Kidney glomerular epithelial cell (primary cell): ENCODE measurements at regions not wholly inside any gene's neighbourhood (a gene's known extent, or its start where the extent isn't known, plus 50 kb on each side); places are given as distances from the start of the nearest gene placed in this dataset.

ENCODE experiments used
- DNase-seq: peaks from one replicate; lab custom pipeline; 2025; lab: John Stamatoyannopoulos, UW

- DNase-seq = no peak
Measured at GRCh38 chr7:52482076-52482475, 553.4 kb upstream of the POM121L12 start.

GRCh38 chr7:52481571-52481970, 553.9 kb upstream of the POM121L12 start:
- no peak for DNase-seq

- no peak for DNase-seq
Measured at GRCh38 chr7:52479990-52480389, 555.4 kb upstream of the POM121L12 start.

DNA sequence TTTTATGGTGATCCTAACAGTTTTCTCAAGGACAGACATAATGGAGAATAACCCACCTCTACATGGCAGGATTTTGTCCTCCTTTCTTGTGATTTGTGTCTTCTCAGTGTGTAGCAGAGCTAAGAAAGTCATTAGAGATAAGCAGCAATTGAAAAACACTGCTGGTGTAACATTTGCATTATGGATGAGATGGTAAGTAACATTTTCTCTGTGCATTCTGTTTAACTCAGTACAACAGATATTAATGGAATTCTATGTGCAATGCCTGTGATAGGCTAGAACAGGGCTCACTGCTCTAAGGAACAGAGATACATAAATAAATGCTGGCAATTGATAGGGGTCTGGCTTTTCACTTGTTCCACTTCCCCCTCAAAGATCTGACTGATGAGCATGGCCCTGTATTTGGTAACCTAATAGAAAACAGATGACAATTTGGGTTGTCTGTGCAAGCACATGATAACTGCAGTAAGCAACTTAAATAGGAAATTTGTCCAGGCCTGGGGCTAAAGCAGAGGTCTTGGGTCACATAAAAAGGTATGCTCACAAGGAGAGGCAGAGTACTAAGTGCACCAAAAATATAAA, 560.3 kb upstream of the POM121L12 start:
- no peak for DNase-seq

DNA sequence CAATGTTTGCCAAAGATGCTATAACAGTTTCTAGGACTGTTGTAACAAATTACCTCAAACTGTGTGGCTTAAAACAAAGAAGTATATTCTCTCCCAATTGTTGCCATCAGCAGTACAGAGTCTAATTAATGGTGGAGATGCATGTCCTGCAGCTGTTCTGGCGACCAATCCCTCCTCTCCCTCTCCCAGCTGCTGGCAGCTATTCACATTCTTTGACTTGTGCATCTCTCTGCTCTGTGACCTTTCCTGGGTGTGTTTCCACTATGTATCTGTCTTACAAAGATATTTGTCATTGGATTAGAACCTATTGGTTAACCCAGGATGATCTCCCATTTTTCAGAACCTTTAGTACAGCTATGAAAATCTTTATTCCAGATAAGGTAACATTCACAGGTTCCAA, 561.7 kb upstream of the POM121L12 start:
- no peak for DNase-seq

DNA sequence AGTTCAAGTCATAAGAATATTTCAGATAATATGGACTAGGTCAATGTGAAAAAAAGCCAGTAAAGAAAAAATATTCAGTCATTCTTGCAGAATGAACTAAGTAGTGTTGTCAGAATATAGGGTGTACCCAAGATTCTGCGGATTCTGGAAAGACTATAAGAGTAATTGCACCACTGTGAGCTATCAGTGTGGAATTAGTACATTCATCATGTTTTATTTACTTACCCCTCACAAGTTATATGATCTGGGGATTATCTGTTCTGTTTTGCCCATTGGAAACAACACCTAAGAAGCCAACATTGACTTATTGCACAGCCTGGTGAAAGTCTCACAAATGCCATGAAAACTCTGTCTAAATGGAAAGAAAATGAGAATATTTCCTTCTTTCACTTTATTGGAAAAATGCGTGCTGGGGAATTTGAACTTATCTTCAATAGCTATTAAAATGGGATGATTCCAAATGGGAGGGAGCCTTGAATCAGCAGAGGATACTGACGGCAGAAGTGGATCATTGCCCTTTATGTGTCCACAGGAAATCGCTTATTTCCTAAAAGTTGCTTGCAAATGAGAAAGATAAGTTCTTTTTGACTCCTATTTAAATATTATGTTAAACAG, 563.3 kb upstream of the POM121L12 start:
- DNase-seq = no peak

DNA sequence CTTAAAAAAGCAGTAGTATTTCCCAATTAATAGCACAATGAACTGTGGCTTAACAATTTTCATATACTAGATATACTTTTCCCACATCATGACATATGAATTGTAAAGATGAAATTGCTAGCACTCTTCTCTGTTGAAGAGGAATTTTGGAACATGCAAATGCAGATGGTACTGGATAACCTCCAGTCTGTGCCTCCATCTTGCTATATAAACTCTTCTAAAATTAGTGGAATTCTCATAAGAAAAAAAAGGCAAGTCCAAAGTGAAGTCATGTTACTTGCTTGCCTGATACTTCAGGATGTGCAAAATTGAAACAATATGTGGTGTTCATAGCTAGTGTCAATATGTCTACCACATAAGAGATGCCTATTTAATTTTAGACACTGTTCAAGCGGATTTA, 570.2 kb upstream of the POM121L12 start:
- no peak for DNase-seq

DNA sequence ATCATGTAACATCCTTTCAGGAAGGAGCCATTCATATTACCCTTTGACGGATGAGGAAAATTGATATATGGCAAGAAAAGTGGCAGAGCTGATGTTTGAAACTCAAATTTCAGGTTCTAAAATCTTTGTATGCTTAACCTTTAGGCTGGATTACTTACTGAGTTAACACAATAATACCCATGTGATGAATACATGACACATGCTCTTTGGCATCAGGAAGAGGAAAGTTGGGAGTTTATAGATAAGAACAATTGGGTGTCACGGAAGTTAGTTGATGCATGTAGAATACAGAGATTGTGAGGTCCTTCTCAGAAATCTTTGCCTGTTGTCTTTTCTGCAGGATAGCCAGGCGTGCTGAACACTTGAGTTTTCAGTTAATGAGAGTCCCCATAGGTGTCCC, 572.1 kb upstream of the POM121L12 start:
- DNase-seq = no peak

GRCh38 chr7:52462474-52462873, 573.0 kb upstream of the POM121L12 start:
- no peak for DNase-seq

GRCh38 chr7:52455571-52455970, 579.9 kb upstream of the POM121L12 start:
- no peak for DNase-seq

- DNase-seq = no peak
Measured at GRCh38 chr7:52450816-52451215, 584.6 kb upstream of the POM121L12 start.

- DNase-seq = no peak
Measured at GRCh38 chr7:52447581-52448180, 587.8 kb upstream of the POM121L12 start.

DNA sequence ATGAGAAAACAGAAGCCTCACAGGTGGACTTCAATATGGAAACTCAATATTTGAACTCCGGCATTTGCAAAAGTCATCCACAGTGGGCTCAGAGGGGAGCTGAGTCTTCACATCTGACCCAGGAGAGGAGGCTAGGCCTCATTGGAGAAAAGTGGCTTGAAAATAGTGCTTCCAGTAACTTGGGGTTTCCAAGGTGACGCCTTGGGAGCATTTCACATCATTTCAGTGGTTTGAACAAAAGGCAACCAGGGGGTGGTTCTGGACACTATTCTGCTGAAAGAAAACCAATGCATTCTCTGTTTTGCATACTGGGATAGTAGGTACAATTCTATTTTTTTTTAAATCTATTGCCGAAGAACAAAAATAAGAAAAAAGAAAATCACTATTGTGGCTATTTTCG, 599.2 kb upstream of the POM121L12 start:
- no peak for DNase-seq

DNA sequence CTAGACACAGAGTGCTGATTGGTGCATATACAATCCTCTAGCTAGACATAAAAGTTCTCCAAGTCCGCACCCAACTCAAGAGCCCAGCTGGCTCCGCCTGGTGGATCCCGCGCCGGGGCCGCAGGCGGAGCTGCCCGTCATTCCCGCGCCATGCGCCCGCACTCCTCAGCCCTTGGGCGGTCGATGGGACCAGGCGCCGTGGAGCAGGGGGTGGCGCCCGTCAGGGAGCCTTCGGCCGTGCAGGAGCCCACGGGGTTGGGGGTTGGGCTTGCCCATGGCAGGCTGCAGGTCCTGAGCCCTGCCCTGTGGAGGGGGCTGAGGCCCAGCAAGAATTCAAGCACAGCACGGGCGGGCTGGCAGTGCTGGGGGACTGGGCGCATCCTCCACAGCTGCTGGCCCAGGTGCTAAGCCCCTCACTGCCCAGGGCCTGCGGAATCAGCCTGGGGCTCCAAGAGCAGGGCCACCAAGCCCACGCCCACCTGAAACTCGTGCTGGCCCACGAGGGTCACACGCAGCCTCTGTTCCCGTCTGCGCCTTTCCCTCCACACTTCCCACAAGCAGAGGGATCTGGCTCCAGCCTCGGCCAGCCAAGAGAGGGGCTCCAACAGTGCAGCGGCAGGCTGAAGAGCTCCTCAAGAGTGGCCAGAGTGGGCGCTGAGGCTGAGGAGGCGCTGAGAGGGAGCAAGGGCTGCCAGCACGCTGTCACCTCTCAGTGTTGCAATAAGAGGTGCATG, 604.2 kb upstream of the POM121L12 start:
- DNase-seq = no peak

DNA sequence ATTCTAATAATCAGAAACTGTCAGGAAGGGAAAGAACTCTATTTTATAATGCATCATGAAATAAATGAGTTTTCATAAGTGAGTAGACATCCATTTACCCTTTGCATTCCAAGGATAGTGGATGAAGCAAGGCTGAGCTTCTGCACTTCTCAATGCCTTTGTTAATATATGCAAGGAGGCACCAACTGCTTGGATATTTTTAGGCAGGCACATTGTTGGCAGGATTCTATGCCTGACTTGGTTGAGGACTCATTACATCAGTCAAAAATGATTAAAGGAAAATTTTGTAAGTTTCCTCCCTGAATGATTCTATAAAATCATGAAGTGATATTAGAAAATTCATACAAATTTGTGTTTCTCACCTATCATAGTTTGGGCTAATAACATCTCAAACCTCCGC, 612.2 kb upstream of the POM121L12 start:
- no peak for DNase-seq

DNA sequence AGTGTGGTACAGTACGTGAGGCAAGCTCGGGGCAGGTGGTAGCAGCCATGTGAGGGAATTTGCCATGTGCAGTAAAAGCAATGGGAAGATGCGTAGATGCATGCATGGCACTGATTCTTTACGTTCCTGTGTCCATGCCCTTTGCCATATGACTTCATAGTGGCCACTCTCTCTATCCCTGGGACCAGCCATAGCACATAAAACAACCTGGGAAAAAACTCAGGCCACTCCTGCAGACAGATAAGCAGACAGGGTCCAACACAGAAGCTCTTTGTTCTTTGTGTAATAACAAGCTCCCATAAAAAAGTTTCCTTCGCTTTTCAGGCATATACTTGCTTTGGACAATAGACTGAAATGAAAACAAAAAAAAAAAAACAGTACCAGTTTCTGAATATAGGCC, 622.4 kb upstream of the POM121L12 start:
- no peak for DNase-seq

- DNase-seq = no peak
Measured at GRCh38 chr7:52410032-52410431, 625.4 kb upstream of the POM121L12 start.

DNA sequence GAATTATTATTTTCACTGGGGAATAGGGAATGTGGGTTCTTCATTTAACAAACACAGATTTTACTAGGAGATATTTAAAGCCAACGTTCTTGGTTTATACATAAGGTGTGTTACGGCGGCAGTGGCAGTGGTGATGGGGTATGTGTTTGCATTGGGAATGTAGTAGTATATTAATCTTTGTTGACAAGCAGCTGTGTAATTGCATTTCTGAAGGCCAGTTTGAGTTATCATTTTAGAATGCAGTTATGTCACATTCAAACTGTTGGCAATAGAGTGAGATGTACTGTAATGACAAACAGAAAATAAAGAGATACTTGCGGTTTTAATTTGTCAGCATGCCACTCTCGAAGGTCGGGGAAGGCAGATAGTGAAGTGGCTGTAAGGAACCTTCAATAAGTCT, 628.6 kb upstream of the POM121L12 start:
- no peak for DNase-seq

DNA sequence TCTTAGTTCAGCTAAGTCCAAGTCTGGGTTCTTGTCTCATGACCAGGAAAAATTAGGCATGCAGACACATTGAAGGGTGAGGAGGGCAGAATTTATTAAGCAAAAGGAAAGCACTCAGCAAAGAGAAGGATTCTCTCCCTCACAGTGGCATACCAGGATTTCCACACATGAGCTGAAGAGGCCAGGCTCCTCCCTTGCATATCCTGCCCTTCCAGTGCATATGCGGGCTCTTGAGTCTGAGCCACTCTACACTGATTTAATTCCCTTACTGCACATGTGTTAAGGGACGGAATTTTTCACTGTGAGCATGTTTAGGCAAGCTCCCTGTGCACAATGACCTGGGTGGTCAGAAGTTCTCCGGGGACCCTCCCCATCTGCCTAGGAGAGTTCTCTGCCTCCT, 652.7 kb upstream of the POM121L12 start:
- no peak for DNase-seq

DNA sequence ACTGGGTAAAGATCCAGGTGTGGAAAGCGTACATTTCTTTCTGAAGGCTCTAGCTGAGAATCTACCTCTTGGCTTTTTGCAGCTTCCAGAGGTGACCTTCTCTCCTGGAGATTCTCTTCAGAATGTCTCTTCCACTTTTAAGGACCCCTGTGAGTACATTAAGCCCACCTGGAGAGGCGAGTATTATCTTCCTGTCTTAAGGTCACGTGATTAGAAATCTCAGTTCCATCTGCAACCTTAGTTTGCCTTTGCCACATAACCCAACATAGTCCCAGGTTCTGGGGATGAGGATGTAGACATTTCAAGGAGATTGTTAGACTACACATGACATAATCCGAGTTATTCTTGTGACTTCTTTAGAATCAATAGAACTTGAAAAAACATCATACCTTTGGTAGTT, 665.5 kb upstream of the POM121L12 start:
- DNase-seq = no peak

GRCh38 chr7:52365349-52365748, 670.1 kb upstream of the POM121L12 start:
- DNase-seq = no peak

- no peak for DNase-seq
Measured at GRCh38 chr7:52362521-52362920, 672.9 kb upstream of the POM121L12 start.

DNA sequence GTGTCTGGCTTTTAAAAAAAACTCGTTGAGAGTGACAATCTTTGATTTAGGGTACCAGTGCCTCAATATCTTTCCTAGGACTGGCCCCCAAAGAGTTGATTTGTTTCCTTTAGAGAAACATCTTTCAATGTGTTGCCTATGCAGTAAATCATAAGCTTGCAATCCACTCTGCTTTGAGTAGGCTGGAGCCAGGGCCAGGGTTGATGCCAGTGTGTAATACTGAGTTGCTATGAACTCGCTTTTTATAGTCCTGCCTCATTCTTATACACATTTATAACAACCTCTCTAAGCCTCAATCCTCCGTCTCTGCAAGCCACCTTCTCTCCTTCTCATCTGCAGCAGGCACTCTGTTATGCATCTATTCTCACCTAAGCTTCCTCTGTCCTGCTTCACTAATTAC, 674.9 kb upstream of the POM121L12 start:
- no peak for DNase-seq
